PFSK-1 (cell line): ENCODE measurements at regions not wholly inside any gene's neighbourhood (a gene's known extent, or its start where the extent isn't known, plus 50 kb on each side); places are given as distances from the start of the nearest gene placed in this dataset.

Experiments
- FOXP2 ChIP-seq: optimal IDR thresholded peaks from 2 replicates; pipeline ENCODE3; 2011; ENCODE audit warnings: borderline replicate concordance, control low read depth, inconsistent platforms; ENCODE audit not compliant: insufficient read depth; ENCODE audit errors: extremely low read length, extremely low read depth
- POLR2AphosphoS5 ChIP-seq: IDR thresholded peaks from 2 replicates; pipeline ENCODE4 v1.6.1; 2012; ENCODE audit warnings: low read depth, mild to moderate bottlenecking, control low read depth, low read length, moderate library complexity
- REST ChIP-seq, 2 experiments: IDR thresholded peaks; 2 replicates each; pipeline versions ENCODE4 v1.6.1 to v1.8.0; 2011 to 2012; ENCODE audit warnings: low read depth in 2 of 2, low read length in 2 of 2, control low read depth in 1 of 2, inconsistent platforms in 1 of 2, mild to moderate bottlenecking in 1 of 2, moderate library complexity in 1 of 2; ENCODE audit not compliant: insufficient read depth in 1 of 2
- SIN3A ChIP-seq: IDR thresholded peaks from 2 replicates; pipeline ENCODE4 v1.6.1; 2012; ENCODE audit warnings: mild to moderate bottlenecking, low read length, moderate library complexity, borderline replicate concordance; ENCODE audit not compliant: insufficient read depth
- TAF1 ChIP-seq: IDR thresholded peaks from 2 replicates; pipeline ENCODE4 v1.6.1; 2012; ENCODE audit warnings: low read length, control low read depth, borderline replicate concordance; ENCODE audit not compliant: insufficient read depth

- TF ChIP-seq SIN3A, result no peak
- no peak for TF ChIP-seq TAF1
- TF ChIP-seq FOXP2, result no peak
- no peak for TF ChIP-seq REST (IDR thresholded peaks at IDR 0.05; ENCODE audit: insufficient read depth in 1 of 2, low read depth in 2 of 2, low read length in 2 of 2)
- no peak for TF ChIP-seq POLR2AphosphoS5
These were observed 82.1 kb upstream of the CCL1 start for GRCh38 chr17:34445101-34445500.

GRCh38 chr17:34443619-34444469 lies 80.8 kb upstream of the CCL1 start:
- TF ChIP-seq FOXP2 (no peak), TAF1 (no peak), REST (IDR thresholded peaks at IDR 0.05; ENCODE audit: insufficient read depth in 1 of 2, low read depth in 2 of 2, low read length in 2 of 2) (no peak), SIN3A (no peak), POLR2AphosphoS5 (no peak)

- TF ChIP-seq FOXP2, result no peak
- TF ChIP-seq TAF1, result no peak
- TF ChIP-seq SIN3A, result no peak
- no peak for TF ChIP-seq POLR2AphosphoS5
- no peak for TF ChIP-seq REST (IDR thresholded peaks at IDR 0.05; ENCODE audit: insufficient read depth in 1 of 2, low read depth in 2 of 2, low read length in 2 of 2)
These were observed 79.5 kb upstream of the CCL1 start for GRCh38 chr17:34442387-34443111.

GRCh38 chr17:34437188-34437587 lies 74.2 kb upstream of the CCL1 start:
- TF ChIP-seq FOXP2 (no peak), SIN3A (no peak), POLR2AphosphoS5 (no peak), TAF1 (no peak), REST (IDR thresholded peaks at IDR 0.05; ENCODE audit: insufficient read depth in 1 of 2, low read depth in 2 of 2, low read length in 2 of 2) (no peak)
